Bronchial epithelial cell (primary cell): ENCODE measurements at regions not wholly inside any gene's neighbourhood (a gene's known extent, or its start where the extent isn't known, plus 50 kb on each side); places are given as distances from the start of the nearest gene placed in this dataset.

Experiments used
- DNase-seq: peaks from one replicate; pipeline ENCODE4 v3.0.0-alpha.2; 2010; ENCODE audit warnings: low read depth
- FAIRE-seq: peaks from 2 replicates; lab custom pipeline; 2011; peaks lifted over from hg19 to GRCh38; lab: Jason Lieb, UNC
- H3K27me3 ChIP-seq: 2 replicates; pipeline ENCODE4 v1.5.1; 2011; ENCODE audit warnings: low read length; ENCODE audit not compliant: control insufficient read depth, insufficient read depth
- H3K36me3 ChIP-seq: 2 replicates; pipeline ENCODE4 v1.5.1; 2011; ENCODE audit warnings: low read length; ENCODE audit not compliant: control insufficient read depth, insufficient read depth
- H3K4me3 ChIP-seq: 2 replicates; pipeline ENCODE4 v1.5.1; 2011; ENCODE audit warnings: mild to moderate bottlenecking, low read depth, low read length, control low read depth
- TF ChIP-seq, protein P1 (sequence below): IDR thresholded peaks from 2 replicates; pipeline ENCODE4 v1.5.1; 2011; ENCODE audit warnings: mild to moderate bottlenecking, moderate library complexity, low read length, control low read depth, inconsistent platforms; ENCODE audit not compliant: insufficient read depth, severe bottlenecking

DNA sequence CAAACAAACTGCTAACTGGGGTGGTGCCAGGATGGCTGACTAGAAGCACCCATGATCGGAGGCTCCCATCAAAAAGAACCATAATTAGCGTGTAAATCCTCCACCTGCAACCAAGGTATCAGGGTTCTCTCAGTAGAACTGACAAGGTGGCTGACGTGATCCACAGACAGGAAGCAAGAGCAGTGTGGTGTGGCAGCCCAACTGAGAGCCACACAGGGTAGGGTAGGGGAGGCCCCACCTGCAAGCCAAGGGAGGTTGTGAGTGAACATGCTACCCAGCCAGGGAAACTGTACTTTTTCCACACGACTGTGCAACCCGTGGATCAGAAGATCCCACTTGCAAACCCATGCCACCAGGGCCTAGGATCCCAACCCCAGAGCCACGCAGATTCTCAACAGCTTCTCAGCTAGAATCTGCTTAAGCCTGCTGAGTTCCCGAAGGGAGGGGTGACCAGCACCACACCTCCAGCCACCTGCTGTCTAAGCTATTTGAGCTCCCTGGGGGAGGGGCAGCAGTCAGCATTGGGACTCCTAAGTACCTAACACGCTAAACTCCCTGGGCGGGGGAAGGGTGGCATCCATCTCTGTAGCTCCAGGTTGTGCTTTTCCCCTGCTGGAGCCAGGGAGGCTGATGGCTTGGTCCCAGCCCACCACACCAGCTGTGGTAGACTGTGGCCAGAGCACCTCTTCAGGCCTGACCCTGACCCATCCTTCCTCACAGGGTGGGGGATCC, 425.1 kb downstream of the GPM6A start:
- no peak for DNase-seq
- FAIRE-seq: no peak

GRCh38 chr4:175394208-175394607, 417.9 kb downstream of the GPM6A start:
- H3K4me3 ChIP-seq: no peak overlapping the region
- TF ChIP-seq, protein P1, sequence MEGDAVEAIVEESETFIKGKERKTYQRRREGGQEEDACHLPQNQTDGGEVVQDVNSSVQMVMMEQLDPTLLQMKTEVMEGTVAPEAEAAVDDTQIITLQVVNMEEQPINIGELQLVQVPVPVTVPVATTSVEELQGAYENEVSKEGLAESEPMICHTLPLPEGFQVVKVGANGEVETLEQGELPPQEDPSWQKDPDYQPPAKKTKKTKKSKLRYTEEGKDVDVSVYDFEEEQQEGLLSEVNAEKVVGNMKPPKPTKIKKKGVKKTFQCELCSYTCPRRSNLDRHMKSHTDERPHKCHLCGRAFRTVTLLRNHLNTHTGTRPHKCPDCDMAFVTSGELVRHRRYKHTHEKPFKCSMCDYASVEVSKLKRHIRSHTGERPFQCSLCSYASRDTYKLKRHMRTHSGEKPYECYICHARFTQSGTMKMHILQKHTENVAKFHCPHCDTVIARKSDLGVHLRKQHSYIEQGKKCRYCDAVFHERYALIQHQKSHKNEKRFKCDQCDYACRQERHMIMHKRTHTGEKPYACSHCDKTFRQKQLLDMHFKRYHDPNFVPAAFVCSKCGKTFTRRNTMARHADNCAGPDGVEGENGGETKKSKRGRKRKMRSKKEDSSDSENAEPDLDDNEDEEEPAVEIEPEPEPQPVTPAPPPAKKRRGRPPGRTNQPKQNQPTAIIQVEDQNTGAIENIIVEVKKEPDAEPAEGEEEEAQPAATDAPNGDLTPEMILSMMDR: no peak
- DNase-seq (no peak), FAIRE-seq (no peak)
- H3K36me3 ChIP-seq: no peaks in the 10 kb centered on the region
- no peaks in the 10 kb centered on the region for H3K27me3 ChIP-seq

More for the DNA sequence above, 425.1 kb downstream of the GPM6A start:
- Histone ChIP-seq H3K36me3 (no peaks in the 10 kb centered on the region), H3K27me3 (no peaks in the 10 kb centered on the region), H3K4me3 (no peak overlapping the region)
- TF ChIP-seq, protein P1: no peak

DNA sequence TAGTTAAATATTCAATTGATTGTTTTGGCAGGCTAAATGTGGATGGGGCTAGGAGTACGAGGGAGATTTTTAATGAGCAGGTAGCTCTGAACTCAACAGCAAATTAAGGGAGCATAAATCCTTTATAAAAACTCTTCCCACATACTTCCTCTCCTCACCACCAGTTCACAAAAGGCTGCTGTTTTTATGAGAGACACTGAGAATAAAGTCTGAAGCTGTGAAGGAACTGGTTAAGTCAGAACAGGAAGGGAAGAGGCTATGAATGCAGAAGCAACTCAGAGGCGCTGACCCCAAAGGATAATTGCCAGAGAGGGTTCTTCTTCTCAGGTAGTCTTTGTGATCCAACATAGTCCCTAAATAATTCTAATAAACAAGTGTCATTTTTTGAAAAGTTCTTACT, 406.1 kb downstream of the GPM6A start:
- Histone ChIP-seq H3K4me3 (no peak overlapping the region), H3K36me3 (no peaks in the 10 kb centered on the region), H3K27me3 (no peaks in the 10 kb centered on the region)
- FAIRE-seq (no peak), DNase-seq (no peak)
- TF ChIP-seq, protein P1: no peak

- Histone ChIP-seq H3K36me3 (no peaks in the 10 kb centered on the region), H3K4me3 (no peak overlapping the region), H3K27me3 (no peaks in the 10 kb centered on the region)
- FAIRE-seq (no peak), DNase-seq (no peak)
- TF ChIP-seq, protein P1: no peak
These were observed 404.1 kb downstream of the GPM6A start for GRCh38 chr4:175407926-175408325.

DNA sequence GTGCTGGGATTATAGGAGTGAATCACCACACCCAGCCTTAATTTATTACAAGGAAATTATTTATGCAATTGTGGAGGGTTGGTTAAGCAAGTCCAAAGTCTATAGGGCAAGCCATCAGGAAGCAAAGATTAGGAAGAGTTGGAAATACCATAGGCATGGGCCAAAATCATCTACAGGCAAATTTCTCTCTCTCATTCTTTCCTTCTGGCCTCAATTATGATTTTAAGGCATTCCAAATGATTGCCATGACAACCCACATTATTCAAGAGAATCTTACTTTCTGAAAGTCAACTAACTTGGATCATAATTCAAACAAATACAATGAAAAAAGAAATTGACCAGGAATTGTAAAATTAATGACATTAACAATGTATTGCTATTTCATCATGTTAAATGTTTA, 400.8 kb downstream of the GPM6A start:
- Histone ChIP-seq H3K4me3 (no peak overlapping the region), H3K27me3 (no peaks in the 10 kb centered on the region), H3K36me3 (no peaks in the 10 kb centered on the region)
- DNase-seq: no peak
- TF ChIP-seq, protein P1: no peak
- no peak for FAIRE-seq

DNA sequence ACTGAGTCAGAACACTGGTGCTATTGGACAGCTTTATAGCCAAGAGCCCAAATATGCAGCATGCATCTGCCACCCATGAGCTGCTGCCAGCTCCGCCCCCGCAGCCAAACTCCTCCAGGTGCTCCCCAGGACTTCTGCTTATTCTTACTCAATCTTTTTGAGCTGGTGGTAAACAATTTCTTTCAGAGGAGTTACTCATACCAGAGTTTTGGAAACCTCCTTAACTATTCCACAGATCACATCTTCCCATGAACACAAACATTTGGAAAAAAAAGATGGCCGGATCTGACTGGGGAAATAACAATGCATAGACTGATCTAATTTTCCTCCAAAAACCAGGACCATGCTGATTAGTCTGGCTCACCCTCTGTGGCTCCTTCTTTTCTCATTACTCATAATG, 399.9 kb downstream of the GPM6A start:
- DNase-seq (peak; percentile 52), FAIRE-seq (no peak)
- TF ChIP-seq, protein P1: no peak

More for the DNA sequence above, 399.9 kb downstream of the GPM6A start:
- H3K27me3 ChIP-seq: no peaks in the 10 kb centered on the region
- H3K4me3 ChIP-seq: no peak overlapping the region
- no peaks in the 10 kb centered on the region for H3K36me3 ChIP-seq
